ENCODE measurements at regions not wholly inside any gene's neighbourhood (a gene's known extent, or its start where the extent isn't known, plus 50 kb on each side); places are given as distances from the start of the nearest gene placed in this dataset.

DNA sequence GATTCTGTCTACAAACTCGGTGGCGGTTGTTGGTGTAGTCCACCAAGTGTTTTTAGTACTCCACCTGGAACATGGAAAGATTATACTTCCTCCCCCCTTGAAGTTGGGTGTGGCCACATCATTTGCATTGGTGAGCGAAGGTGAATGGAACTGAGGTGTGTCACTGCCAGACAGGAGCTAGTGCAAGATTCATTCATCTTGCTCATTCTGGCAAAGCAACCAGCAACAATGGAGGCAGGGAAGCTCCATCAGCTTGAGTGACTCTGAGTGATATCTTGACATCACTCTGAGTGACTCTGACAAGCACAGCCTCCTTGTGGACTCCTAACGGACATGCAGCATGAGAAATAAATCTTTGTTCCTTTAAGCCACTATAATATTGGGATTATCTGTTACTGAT is 54.7 kb upstream of the SLC1A4 start:
- Histone ChIP-seq H3K4me1 (ENCODE audit: insufficient read depth, low read length) (peaks cover 25% of the 10 kb centered on the region), H4K20me1 (ENCODE audit: insufficient read depth, low read length) (no peaks in the 10 kb centered on the region), H3K9ac (ENCODE audit: insufficient read depth, low read depth, low read length) (no peak overlapping the region), H3K27me3 (ENCODE audit: control insufficient read depth in 1 of 2, insufficient read depth in 2 of 2, low read length in 2 of 2) (peaks cover 0 to 26% of the 10 kb centered on the region in 2 experiments; a peak in 3 of 5 replicates), H2AFZ (ENCODE audit: low read length) (no peak overlapping the region), H3K27ac (ENCODE audit: extremely low read length, insufficient read depth, low read length) (no peak overlapping the region), H3K9me3 (ENCODE audit: low read length) (no peaks in the 10 kb centered on the region), H3K4me2 (ENCODE audit: low read depth, low read length) (no peak overlapping the region), H3K79me2 (ENCODE audit: insufficient read depth, low read length) (no peaks in the 10 kb centered on the region), H3K36me3 (replicated peaks in 1 of 2; ENCODE audit: control insufficient read depth in 1 of 2, insufficient read depth in 2 of 2, low read length in 2 of 2) (no peaks in the 10 kb centered on the region), H3K4me3 (replicated peaks in 1 of 3; ENCODE audit: insufficient read depth in 1 of 3, low read depth in 2 of 3, low read length in 3 of 3) (no peak overlapping the region)
- ChIA-PET POLR2A (no interaction called here), CTCF (ENCODE audit: low intra/inter-chr PET ratio, low total read pairs) (no interaction called here)
- DNase-seq (ENCODE audit: low spot score): no peak
- 39% methylated on average over 4 of the region's 4 CpGs for WGBS (ENCODE audit: low lambda C conversion rate)
- no TSS peak for BruUV-seq (replicated peaks)
- FAIRE-seq: no peak
- intact Hi-C loops (cut with micrococcal nuclease; ENCODE audit: unreplicated experiment): no loop called here
- ATAC-seq: no peak
- in situ Hi-C loops (cut with HindIII; ENCODE audit: extremely low pct_ligation_motif_present, low pct_unique_long_range_greater_than_20kb): no loop called here
- TF ChIP-seq KAT8 (CRISPR knock-in tag; IDR thresholded peaks at IDR 0.05) (no peak), SAFB2 (CRISPR knock-in tag; IDR thresholded peaks at IDR 0.05; ENCODE audit: borderline replicate concordance, low read depth) (no peak), ZBTB21 (CRISPR knock-in tag; IDR thresholded peaks at IDR 0.05) (no peak), ZNF343 (CRISPR knock-in tag; IDR thresholded peaks at IDR 0.05) (no peak), FOXA1 (IDR thresholded peaks at IDR 0.05) (no peak), FOXA1 (CRISPR knock-in tag; IDR thresholded peaks at IDR 0.05) (no peak), KDM5A (IDR thresholded peaks at IDR 0.05; ENCODE audit: borderline replicate concordance, low read length) (no peak), KLF6 (CRISPR knock-in tag; IDR thresholded peaks at IDR 0.05) (no peak), NBN (conservative IDR thresholded peaks at IDR 0.05) (no peak), ZSCAN20 (CRISPR knock-in tag; IDR thresholded peaks at IDR 0.05; ENCODE audit: borderline replicate concordance) (no peak), ZNF546 (CRISPR knock-in tag; conservative IDR thresholded peaks at IDR 0.05) (no peak), ZNF44 (CRISPR knock-in tag; IDR thresholded peaks at IDR 0.05) (no peak), SOX5 (CRISPR knock-in tag; IDR thresholded peaks at IDR 0.05; ENCODE audit: borderline replicate concordance) (no peak)
- TF ChIP-seq, protein P1, sequence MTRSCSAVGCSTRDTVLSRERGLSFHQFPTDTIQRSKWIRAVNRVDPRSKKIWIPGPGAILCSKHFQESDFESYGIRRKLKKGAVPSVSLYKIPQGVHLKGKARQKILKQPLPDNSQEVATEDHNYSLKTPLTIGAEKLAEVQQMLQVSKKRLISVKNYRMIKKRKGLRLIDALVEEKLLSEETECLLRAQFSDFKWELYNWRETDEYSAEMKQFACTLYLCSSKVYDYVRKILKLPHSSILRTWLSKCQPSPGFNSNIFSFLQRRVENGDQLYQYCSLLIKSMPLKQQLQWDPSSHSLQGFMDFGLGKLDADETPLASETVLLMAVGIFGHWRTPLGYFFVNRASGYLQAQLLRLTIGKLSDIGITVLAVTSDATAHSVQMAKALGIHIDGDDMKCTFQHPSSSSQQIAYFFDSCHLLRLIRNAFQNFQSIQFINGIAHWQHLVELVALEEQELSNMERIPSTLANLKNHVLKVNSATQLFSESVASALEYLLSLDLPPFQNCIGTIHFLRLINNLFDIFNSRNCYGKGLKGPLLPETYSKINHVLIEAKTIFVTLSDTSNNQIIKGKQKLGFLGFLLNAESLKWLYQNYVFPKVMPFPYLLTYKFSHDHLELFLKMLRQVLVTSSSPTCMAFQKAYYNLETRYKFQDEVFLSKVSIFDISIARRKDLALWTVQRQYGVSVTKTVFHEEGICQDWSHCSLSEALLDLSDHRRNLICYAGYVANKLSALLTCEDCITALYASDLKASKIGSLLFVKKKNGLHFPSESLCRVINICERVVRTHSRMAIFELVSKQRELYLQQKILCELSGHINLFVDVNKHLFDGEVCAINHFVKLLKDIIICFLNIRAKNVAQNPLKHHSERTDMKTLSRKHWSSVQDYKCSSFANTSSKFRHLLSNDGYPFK (CRISPR knock-in tag; IDR thresholded peaks at IDR 0.05; ENCODE audit: borderline replicate concordance): no peak
- TF ChIP-seq, protein P2, sequence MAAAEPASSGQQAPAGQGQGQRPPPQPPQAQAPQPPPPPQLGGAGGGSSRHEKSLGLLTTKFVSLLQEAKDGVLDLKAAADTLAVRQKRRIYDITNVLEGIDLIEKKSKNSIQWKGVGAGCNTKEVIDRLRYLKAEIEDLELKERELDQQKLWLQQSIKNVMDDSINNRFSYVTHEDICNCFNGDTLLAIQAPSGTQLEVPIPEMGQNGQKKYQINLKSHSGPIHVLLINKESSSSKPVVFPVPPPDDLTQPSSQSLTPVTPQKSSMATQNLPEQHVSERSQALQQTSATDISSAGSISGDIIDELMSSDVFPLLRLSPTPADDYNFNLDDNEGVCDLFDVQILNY (CRISPR knock-in tag; conservative IDR thresholded peaks at IDR 0.05): no peak
- TF ChIP-seq, protein P3, sequence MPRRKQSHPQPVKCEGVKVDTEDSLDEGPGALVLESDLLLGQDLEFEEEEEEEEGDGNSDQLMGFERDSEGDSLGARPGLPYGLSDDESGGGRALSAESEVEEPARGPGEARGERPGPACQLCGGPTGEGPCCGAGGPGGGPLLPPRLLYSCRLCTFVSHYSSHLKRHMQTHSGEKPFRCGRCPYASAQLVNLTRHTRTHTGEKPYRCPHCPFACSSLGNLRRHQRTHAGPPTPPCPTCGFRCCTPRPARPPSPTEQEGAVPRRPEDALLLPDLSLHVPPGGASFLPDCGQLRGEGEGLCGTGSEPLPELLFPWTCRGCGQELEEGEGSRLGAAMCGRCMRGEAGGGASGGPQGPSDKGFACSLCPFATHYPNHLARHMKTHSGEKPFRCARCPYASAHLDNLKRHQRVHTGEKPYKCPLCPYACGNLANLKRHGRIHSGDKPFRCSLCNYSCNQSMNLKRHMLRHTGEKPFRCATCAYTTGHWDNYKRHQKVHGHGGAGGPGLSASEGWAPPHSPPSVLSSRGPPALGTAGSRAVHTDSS (CRISPR knock-in tag; conservative IDR thresholded peaks at IDR 0.05): no peak
- TF ChIP-seq, protein P4, sequence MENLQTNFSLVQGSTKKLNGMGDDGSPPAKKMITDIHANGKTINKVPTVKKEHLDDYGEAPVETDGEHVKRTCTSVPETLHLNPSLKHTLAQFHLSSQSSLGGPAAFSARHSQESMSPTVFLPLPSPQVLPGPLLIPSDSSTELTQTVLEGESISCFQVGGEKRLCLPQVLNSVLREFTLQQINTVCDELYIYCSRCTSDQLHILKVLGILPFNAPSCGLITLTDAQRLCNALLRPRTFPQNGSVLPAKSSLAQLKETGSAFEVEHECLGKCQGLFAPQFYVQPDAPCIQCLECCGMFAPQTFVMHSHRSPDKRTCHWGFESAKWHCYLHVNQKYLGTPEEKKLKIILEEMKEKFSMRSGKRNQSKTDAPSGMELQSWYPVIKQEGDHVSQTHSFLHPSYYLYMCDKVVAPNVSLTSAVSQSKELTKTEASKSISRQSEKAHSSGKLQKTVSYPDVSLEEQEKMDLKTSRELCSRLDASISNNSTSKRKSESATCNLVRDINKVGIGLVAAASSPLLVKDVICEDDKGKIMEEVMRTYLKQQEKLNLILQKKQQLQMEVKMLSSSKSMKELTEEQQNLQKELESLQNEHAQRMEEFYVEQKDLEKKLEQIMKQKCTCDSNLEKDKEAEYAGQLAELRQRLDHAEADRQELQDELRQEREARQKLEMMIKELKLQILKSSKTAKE (CRISPR knock-in tag; IDR thresholded peaks at IDR 0.05; ENCODE audit: borderline replicate concordance): no peak
- TF ChIP-seq, protein P5, sequence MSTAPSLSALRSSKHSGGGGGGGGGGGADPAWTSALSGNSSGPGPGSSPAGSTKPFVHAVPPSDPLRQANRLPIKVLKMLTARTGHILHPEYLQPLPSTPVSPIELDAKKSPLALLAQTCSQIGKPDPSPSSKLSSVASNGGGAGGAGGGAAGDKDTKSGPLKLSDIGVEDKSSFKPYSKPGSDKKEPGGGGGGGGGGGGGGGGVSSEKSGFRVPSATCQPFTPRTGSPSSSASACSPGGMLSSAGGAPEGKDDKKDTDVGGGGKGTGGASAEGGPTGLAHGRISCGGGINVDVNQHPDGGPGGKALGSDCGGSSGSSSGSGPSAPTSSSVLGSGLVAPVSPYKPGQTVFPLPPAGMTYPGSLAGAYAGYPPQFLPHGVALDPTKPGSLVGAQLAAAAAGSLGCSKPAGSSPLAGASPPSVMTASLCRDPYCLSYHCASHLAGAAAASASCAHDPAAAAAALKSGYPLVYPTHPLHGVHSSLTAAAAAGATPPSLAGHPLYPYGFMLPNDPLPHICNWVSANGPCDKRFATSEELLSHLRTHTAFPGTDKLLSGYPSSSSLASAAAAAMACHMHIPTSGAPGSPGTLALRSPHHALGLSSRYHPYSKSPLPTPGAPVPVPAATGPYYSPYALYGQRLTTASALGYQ (CRISPR knock-in tag; IDR thresholded peaks at IDR 0.05): no peak

All from HepG2 (cell line).